H9 (cell line): ENCODE measurements at regions not wholly inside any gene's neighbourhood (a gene's known extent, or its start where the extent isn't known, plus 50 kb on each side); places are given as distances from the start of the nearest gene placed in this dataset.

Experiments used
- DNase-seq: peaks from one replicate; pipeline ENCODE4 v3.0.0-alpha.2; 2017
- H2AFZ ChIP-seq: one replicate; pipeline ENCODE4 v1.6.1; 2013; ENCODE audit warnings: mild to moderate bottlenecking, low read length, control low read depth, moderate library complexity
- H2AK5ac ChIP-seq: 2 replicates; pipeline ENCODE4 v1.6.1; 2013; ENCODE audit warnings: low read length, control low read depth, mixed read lengths; ENCODE audit not compliant: insufficient read length
- H2BK120ac ChIP-seq: one replicate; pipeline ENCODE4 v1.6.1; 2013; ENCODE audit warnings: low read depth, mild to moderate bottlenecking, low read length, control low read depth, inconsistent platforms; ENCODE audit not compliant: poor library complexity, severe bottlenecking
- H2BK12ac ChIP-seq: 2 replicates; pipeline ENCODE4 v1.6.1; 2013; ENCODE audit warnings: low read length, control low read depth, mixed read lengths, low read depth; ENCODE audit not compliant: insufficient read length
- H2BK15ac ChIP-seq: 2 replicates; pipeline ENCODE4 v1.6.1; 2013; ENCODE audit warnings: low read depth, low read length, control low read depth
- H2BK20ac ChIP-seq: one replicate; pipeline ENCODE4 v1.6.1; 2013; ENCODE audit warnings: low read depth, mild to moderate bottlenecking, low read length, control low read depth, inconsistent platforms; ENCODE audit not compliant: poor library complexity, severe bottlenecking
- H2BK5ac ChIP-seq: 2 replicates; pipeline ENCODE4 v1.6.1; 2013; ENCODE audit warnings: low read length, control low read depth, mixed read lengths; ENCODE audit not compliant: insufficient read length
- H3K14ac ChIP-seq: 2 replicates; pipeline ENCODE4 v1.6.1; 2013; ENCODE audit warnings: low read length, control low read depth; ENCODE audit not compliant: insufficient read depth
- H3K18ac ChIP-seq: 2 replicates; pipeline ENCODE4 v1.6.1; 2013; ENCODE audit warnings: low read depth, mild to moderate bottlenecking, mixed read lengths, low read length, control low read depth; ENCODE audit not compliant: insufficient read length
- H3K23ac ChIP-seq: 2 replicates; pipeline ENCODE4 v1.6.1; 2013; ENCODE audit warnings: low read length, control low read depth, mixed read lengths, low read depth; ENCODE audit not compliant: insufficient read length
- H3K23me2 ChIP-seq: 2 replicates; pipeline ENCODE4 v1.6.1; 2013; ENCODE audit warnings: low read depth, mild to moderate bottlenecking, mixed read lengths, low read length, control low read depth; ENCODE audit not compliant: insufficient read length, poor library complexity, severe bottlenecking
- H3K27ac ChIP-seq: 2 replicates; pipeline ENCODE4 v1.5.1; 2013; ENCODE audit warnings: low read length, control low read depth, mixed read lengths, low read depth; ENCODE audit not compliant: insufficient read length
- H3K27me3 ChIP-seq: 2 replicates; pipeline ENCODE4 v1.6.1; 2013; ENCODE audit warnings: low read length, control low read depth, inconsistent platforms; ENCODE audit not compliant: insufficient read depth
- H3K4ac ChIP-seq: 2 replicates; pipeline ENCODE4 v1.6.1; 2013; ENCODE audit warnings: low read depth, mild to moderate bottlenecking, control low read depth, inconsistent platforms, low read length, moderate library complexity
- H3K4me1 ChIP-seq: 2 replicates; pipeline ENCODE4 v1.6.1; 2013; ENCODE audit warnings: low read length, control low read depth, inconsistent platforms; ENCODE audit not compliant: insufficient read depth
- H3K4me2 ChIP-seq: 2 replicates; pipeline ENCODE4 v1.6.1; 2013; ENCODE audit warnings: low read length, control low read depth, mixed read lengths; ENCODE audit not compliant: insufficient read length, insufficient read depth
- H3K56ac ChIP-seq: 2 replicates; pipeline ENCODE4 v1.6.1; 2013; ENCODE audit warnings: low read depth, mild to moderate bottlenecking, mixed read lengths, low read length, control low read depth; ENCODE audit not compliant: insufficient read length
- H3K79me1 ChIP-seq: 2 replicates; pipeline ENCODE4 v1.6.1; 2013; ENCODE audit warnings: low read depth, mild to moderate bottlenecking, moderate library complexity, low read length, control low read depth, inconsistent platforms; ENCODE audit not compliant: insufficient read depth, poor library complexity, severe bottlenecking
- H3K79me2 ChIP-seq: 2 replicates; pipeline ENCODE4 v1.6.1; 2013; ENCODE audit warnings: low read length, control low read depth, inconsistent platforms; ENCODE audit not compliant: insufficient read depth
- H3K9ac ChIP-seq: 2 replicates; pipeline ENCODE4 v1.6.1; 2013; ENCODE audit warnings: low read length, control low read depth, mixed read lengths; ENCODE audit not compliant: insufficient read length; ENCODE audit errors: extremely low read depth
- H3K9me3 ChIP-seq: one replicate; pipeline ENCODE4 v1.6.1; 2013; ENCODE audit warnings: low read depth, low read length, inconsistent platforms; ENCODE audit not compliant: control insufficient read depth
- H3T11ph ChIP-seq: one replicate; pipeline ENCODE4 v1.6.1; 2013; ENCODE audit warnings: mild to moderate bottlenecking, low read length, control low read depth, inconsistent platforms
- H4K20me1 ChIP-seq: one replicate; pipeline ENCODE4 v1.6.1; 2013; ENCODE audit not compliant: control insufficient read depth, insufficient read length, insufficient read depth
- H4K5ac ChIP-seq: 2 replicates; pipeline ENCODE4 v1.6.1; 2013; ENCODE audit warnings: low read depth, mild to moderate bottlenecking, mixed read lengths, low read length, control low read depth; ENCODE audit not compliant: insufficient read length
- H4K8ac ChIP-seq: replicated peaks from 2 replicates; pipeline ENCODE4 v1.6.1; 2013; ENCODE audit warnings: low read length, control low read depth, mixed read lengths, low read depth; ENCODE audit not compliant: insufficient read length
- H4K91ac ChIP-seq: 2 replicates; pipeline ENCODE4 v1.6.1; 2013; ENCODE audit warnings: low read depth, mild to moderate bottlenecking, moderate library complexity, mixed read lengths, low read length, control low read depth; ENCODE audit not compliant: insufficient read length
- H3K27ac Mint-ChIP-seq, 3 experiments: 2 replicates in 2 of 3; 3 replicates in 1 of 3; pipeline ENCODE4 v1.8.0; 2020 to 2021; ENCODE audit warnings: mixed read lengths in 3 of 3, mild to moderate bottlenecking in 1 of 3, moderate library complexity in 1 of 3
- H3K27me3 Mint-ChIP-seq: 2 replicates; pipeline ENCODE4 v1.8.0; 2021; ENCODE audit warnings: low read depth, mild to moderate bottlenecking, moderate library complexity, mixed read lengths
- H3K36me3 Mint-ChIP-seq, 3 experiments: 2 replicates in 2 of 3; 3 replicates in 1 of 3; pipeline ENCODE4 v1.8.0; 2020 to 2021; ENCODE audit warnings: low read depth in 3 of 3, mixed read lengths in 3 of 3; ENCODE audit not compliant: insufficient read depth in 1 of 3
- H3K4me1 Mint-ChIP-seq, 2 experiments: 2 replicates each; pipeline ENCODE4 v1.8.0; 2020; ENCODE audit warnings: mixed read lengths in 2 of 2
- H3K4me3 Mint-ChIP-seq, 2 experiments: 2 replicates in 1 of 2; 3 replicates in 1 of 2; pipeline ENCODE4 v1.8.0; 2020 to 2021; ENCODE audit warnings: mild to moderate bottlenecking in 2 of 2, mixed read lengths in 2 of 2, moderate library complexity in 1 of 2
- H3K9me3 Mint-ChIP-seq, 2 experiments: 2 replicates in 1 of 2; 3 replicates in 1 of 2; pipeline ENCODE4 v1.8.0; 2020; ENCODE audit warnings: mild to moderate bottlenecking in 2 of 2, mixed read lengths in 2 of 2, moderate library complexity in 1 of 2
- WGBS: extraction: QIAGEN DNeasy Blood & Tissue Kit; methylation state at CpG from one replicate; pipeline ENCODE4 v1.1.7; 2013; ENCODE audit warnings: missing lambda C conversion rate, low lambda C conversion rate, mixed read lengths; ENCODE audit not compliant: insufficient read length; ENCODE audit errors: extremely low coverage; 5-methylcytosine and 5-hydroxymethylcytosine counted together
- TF ChIP-seq, protein P1 (sequence below): fragments of 200-600 bp; sonication (generic); conservative IDR thresholded peaks from 3 replicates; pipeline ENCODE4 v1.8.0; 2021; ENCODE audit warnings: antibody characterized with exemption, mild to moderate bottlenecking

DNA sequence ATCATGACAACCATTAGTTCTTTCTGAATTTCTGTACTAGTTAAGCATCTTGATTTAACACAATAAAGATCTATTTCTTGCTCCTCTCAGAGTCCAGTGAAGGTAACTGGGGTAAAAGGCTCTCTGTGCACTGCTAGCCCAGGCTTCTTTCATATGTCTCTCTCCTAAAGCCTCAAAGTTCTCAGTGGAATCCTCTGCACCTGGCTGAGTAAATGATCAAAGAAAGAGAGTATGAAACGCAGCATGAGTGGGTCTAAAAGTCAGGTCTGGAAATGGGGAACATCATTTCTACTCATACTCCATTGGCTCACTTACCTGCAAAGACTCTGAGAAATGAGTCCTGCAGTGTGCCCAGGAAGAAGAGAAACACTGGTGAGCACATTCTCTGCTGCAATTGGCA lies 418.5 kb downstream of the PTPRC start:
- TF ChIP-seq, protein P1, sequence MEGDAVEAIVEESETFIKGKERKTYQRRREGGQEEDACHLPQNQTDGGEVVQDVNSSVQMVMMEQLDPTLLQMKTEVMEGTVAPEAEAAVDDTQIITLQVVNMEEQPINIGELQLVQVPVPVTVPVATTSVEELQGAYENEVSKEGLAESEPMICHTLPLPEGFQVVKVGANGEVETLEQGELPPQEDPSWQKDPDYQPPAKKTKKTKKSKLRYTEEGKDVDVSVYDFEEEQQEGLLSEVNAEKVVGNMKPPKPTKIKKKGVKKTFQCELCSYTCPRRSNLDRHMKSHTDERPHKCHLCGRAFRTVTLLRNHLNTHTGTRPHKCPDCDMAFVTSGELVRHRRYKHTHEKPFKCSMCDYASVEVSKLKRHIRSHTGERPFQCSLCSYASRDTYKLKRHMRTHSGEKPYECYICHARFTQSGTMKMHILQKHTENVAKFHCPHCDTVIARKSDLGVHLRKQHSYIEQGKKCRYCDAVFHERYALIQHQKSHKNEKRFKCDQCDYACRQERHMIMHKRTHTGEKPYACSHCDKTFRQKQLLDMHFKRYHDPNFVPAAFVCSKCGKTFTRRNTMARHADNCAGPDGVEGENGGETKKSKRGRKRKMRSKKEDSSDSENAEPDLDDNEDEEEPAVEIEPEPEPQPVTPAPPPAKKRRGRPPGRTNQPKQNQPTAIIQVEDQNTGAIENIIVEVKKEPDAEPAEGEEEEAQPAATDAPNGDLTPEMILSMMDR, result no peak
- no peaks in the 10 kb centered on the region for H3K4me1 ChIP-seq
- Mint-ChIP-seq H3K27ac (no peak overlapping the region; a peak in 1 of 7 replicates), H3K27me3 (no peaks in the 10 kb centered on the region), H3K36me3 (no peaks in the 10 kb centered on the region), H3K4me1 (peaks cover 0 to 4% of the 10 kb centered on the region in 2 experiments; a peak in 1 of 4 replicates), H3K9me3 (no peaks in the 10 kb centered on the region), H3K4me3 (no peak overlapping the region)
- no peak overlapping the region for H2BK5ac ChIP-seq
- H3K79me2 ChIP-seq, result no peaks in the 10 kb centered on the region
- H2BK20ac ChIP-seq, result no peak overlapping the region
- no peak overlapping the region for H3K18ac ChIP-seq
- no peak overlapping the region for H2AFZ ChIP-seq
- H3K9ac ChIP-seq, result no peak overlapping the region
- no peak overlapping the region for H2BK12ac ChIP-seq
- H3K4ac ChIP-seq, result no peak overlapping the region
- H3K23me2 ChIP-seq, result no peaks in the 10 kb centered on the region
- no peak for DNase-seq
- H2BK15ac ChIP-seq, result no peak overlapping the region
- H3K27me3 ChIP-seq, result no peaks in the 10 kb centered on the region
- no peak overlapping the region for H3K56ac ChIP-seq
- no peak overlapping the region for H2BK120ac ChIP-seq
- no peak overlapping the region for H4K91ac ChIP-seq
- no peaks in the 10 kb centered on the region for H3K79me1 ChIP-seq
- no peak overlapping the region for H3K4me2 ChIP-seq
- H4K5ac ChIP-seq, result no peak overlapping the region
- no peaks in the 10 kb centered on the region for H3K9me3 ChIP-seq
- no peak overlapping the region for H4K8ac ChIP-seq
- H3K27ac ChIP-seq, result no peak overlapping the region
- WGBS, result no CpG with 5 or more reads among the region's 1 CpG
- H4K20me1 ChIP-seq, result no peaks in the 10 kb centered on the region
- no peak overlapping the region for H3T11ph ChIP-seq
- H2AK5ac ChIP-seq, result no peak overlapping the region
- H3K14ac ChIP-seq, result no peak overlapping the region
- no peak overlapping the region for H3K23ac ChIP-seq
